ENCODE measurements at regions not wholly inside any gene's neighbourhood (a gene's known extent, or its start where the extent isn't known, plus 50 kb on each side); places are given as distances from the start of the nearest gene placed in this dataset.

DNA sequence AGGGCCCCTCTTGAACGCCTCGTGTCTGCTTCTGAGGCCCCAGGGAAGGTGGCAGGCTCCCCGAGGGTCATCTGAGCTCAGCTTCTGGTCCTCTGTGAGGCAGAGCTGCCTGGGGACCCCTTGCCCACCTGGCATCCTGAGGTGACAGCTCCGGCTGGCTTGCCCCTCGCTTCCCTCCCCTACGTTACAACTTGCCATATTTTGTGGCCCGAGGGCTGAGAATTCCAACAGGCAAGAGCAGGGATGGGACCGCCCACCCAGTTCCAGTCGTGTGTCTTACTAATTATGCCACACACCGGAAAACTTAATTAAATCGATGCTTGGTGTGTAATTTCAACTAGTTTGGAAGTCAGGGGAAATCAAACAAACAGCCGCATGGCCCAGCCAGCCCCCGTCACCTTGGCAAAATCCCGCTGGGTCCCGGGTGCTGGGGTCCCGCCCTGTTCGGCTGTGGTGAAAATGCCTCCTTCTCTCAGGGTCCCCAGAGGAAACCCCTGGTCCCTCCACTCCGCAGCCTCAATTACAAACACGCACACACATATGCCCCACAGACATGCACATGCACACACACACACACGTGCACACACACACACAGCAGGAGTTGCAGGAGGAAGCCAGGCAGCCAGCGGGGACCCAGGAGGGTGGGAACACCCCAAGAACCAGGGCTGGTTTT, 221.0 kb upstream of the IER5L start:
- DNase-seq (ENCODE audit: extremely low spot score): no peak
- ChIA-PET CTCF (no interaction called here), POLR2A (no interaction called here)
- TF ChIP-seq CTCF (IDR thresholded peaks at IDR 0.05; ENCODE audit: control extremely low read depth, extremely low read depth, low read depth, missing control alignments): no peak

DNA sequence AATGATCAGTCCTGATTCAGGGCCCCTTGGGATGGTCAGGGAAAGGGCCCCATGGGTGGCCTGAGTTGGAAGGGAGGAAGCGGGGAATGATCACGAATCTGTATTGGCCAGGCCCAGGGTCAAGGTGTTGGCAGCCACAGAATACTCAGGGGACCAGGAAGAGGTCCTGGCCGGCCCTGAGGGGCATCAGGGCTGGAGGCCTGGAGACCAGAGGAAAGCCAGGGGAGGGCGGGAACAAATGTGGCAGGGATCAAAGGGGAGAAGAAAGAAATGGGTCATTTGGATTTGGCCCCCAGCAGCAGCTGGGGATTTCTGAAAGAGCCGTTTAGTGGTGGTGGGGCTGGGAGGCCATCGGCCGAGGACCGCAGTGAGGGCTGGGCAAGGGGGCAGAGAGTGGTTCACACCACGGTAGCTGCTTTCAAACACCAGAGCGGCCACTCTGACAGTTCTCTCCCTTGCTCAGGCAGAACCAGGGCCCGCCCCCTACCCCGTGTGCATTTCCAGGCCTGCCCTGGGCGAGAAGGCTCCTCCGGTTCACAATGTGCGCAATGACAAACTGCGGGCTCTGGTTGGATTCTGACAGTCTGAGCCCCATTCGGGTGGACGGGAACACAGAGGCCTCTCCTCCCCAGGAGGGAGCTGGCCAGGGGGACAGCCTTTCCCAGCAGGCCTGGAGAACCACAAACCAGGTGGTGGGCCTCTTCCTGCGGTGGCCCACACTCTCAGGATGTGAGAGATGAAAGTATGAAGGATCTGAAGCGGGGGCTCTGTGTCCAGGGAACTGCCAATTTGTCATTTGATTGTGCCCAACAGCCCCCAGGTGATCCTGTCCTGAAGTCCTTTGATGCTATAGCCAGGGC, 220.3 kb upstream of the IER5L start:
- POLR2A ChIA-PET: no interaction called here
- CTCF ChIA-PET: no interaction called here
- no peak for TF ChIP-seq CTCF (IDR thresholded peaks at IDR 0.05; ENCODE audit: control extremely low read depth, extremely low read depth, low read depth, missing control alignments)

GRCh38 chr9:129397335-129397734, 219.3 kb upstream of the IER5L start:
- no peak for TF ChIP-seq CTCF (IDR thresholded peaks at IDR 0.05; ENCODE audit: control extremely low read depth, extremely low read depth, low read depth, missing control alignments)
- POLR2A ChIA-PET: no interaction called here
- no peak for DNase-seq (ENCODE audit: extremely low spot score)
- CTCF ChIA-PET: no interaction called here

More for the DNA sequence above, 220.3 kb upstream of the IER5L start:
- DNase-seq (ENCODE audit: extremely low spot score): no peak

DNA sequence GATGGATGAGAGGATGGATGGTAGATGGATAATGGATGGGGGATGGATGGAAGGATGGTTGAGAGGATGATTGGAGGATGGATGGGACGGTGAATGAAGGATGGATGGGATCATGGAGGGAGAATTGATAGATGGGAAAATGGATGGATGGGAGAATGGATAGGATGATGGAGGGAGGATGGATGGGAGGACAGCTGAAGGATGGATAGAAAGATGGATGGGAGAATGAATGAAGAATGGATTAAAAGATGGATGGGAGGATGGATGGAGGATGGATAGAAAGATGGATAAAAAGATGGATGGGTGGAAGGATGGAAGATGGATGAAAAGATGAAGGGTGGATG, 218.3 kb upstream of the IER5L start:
- DNase-seq (ENCODE audit: extremely low spot score): no peak
- no peak for TF ChIP-seq CTCF (IDR thresholded peaks at IDR 0.05; ENCODE audit: control extremely low read depth, extremely low read depth, low read depth, missing control alignments)
- POLR2A ChIA-PET: no interaction called here
- CTCF ChIA-PET: no interaction called here

- CTCF ChIA-PET: no interaction called here
- POLR2A ChIA-PET: no interaction called here
- no peak for TF ChIP-seq CTCF (IDR thresholded peaks at IDR 0.05; ENCODE audit: control extremely low read depth, extremely low read depth, low read depth, missing control alignments)
These were observed 217.7 kb upstream of the IER5L start for GRCh38 chr9:129395633-129396364.

GRCh38 chr9:129394886-129395279, 216.8 kb upstream of the IER5L start:
- CTCF ChIA-PET: no interaction called here
- DNase-seq (ENCODE audit: extremely low spot score): no peak
- TF ChIP-seq CTCF (IDR thresholded peaks at IDR 0.05; ENCODE audit: control extremely low read depth, extremely low read depth, low read depth, missing control alignments): no peak
- POLR2A ChIA-PET: no interaction called here

More at GRCh38 chr9:129395633-129396364, 217.7 kb upstream of the IER5L start:
- DNase-seq (ENCODE audit: extremely low spot score): no peak
